ENCODE measurements at regions not wholly inside any gene's neighbourhood (a gene's known extent, or its start where the extent isn't known, plus 50 kb on each side); places are given as distances from the start of the nearest gene placed in this dataset.

- Histone ChIP-seq H2AFZ (ENCODE audit: low read length) (no peak overlapping the region), H3K27ac (ENCODE audit: extremely low read length, insufficient read depth, low read length) (no peak overlapping the region), H3K9ac (ENCODE audit: insufficient read depth, low read depth, low read length) (no peak overlapping the region), H4K20me1 (ENCODE audit: insufficient read depth, low read length) (no peaks in the 10 kb centered on the region), H3K4me1 (ENCODE audit: insufficient read depth, low read length) (no peaks in the 10 kb centered on the region), H3K4me2 (ENCODE audit: low read depth, low read length) (no peak overlapping the region), H3K4me3 (replicated peaks in 1 of 3; ENCODE audit: insufficient read depth in 1 of 3, low read depth in 2 of 3, low read length in 3 of 3) (no peak overlapping the region), H3K27me3 (ENCODE audit: control insufficient read depth in 1 of 2, insufficient read depth in 2 of 2, low read length in 2 of 2) (no peaks in the 10 kb centered on the region), H3K9me3 (ENCODE audit: low read length) (peaks cover 41% of the 10 kb centered on the region), H3K36me3 (replicated peaks in 1 of 2; ENCODE audit: control insufficient read depth in 1 of 2, insufficient read depth in 2 of 2, low read length in 2 of 2) (no peaks in the 10 kb centered on the region), H3K79me2 (ENCODE audit: insufficient read depth, low read length) (no peaks in the 10 kb centered on the region)
- WGBS (ENCODE audit: low lambda C conversion rate) = 0% methylated on average over 1 of the region's 1 CpG
- CTCF ChIA-PET (ENCODE audit: low intra/inter-chr PET ratio, low total read pairs) = no interaction called here
- intact Hi-C loops (cut with micrococcal nuclease; ENCODE audit: unreplicated experiment) (no loop called here), in situ Hi-C loops (cut with HindIII; ENCODE audit: extremely low pct_ligation_motif_present, low pct_unique_long_range_greater_than_20kb) (loop anchor here (25.0 kb wide), 1 partner anchor 106 kb away; no protein-coding TSS in a partner anchor)
- ATAC-seq (no peak), DNase-seq (ENCODE audit: low spot score) (no peak), FAIRE-seq (no peak)
- no TSS peak for BruUV-seq (replicated peaks)
- POLR2A ChIA-PET = no interaction called here
- TF ChIP-seq, protein P1, sequence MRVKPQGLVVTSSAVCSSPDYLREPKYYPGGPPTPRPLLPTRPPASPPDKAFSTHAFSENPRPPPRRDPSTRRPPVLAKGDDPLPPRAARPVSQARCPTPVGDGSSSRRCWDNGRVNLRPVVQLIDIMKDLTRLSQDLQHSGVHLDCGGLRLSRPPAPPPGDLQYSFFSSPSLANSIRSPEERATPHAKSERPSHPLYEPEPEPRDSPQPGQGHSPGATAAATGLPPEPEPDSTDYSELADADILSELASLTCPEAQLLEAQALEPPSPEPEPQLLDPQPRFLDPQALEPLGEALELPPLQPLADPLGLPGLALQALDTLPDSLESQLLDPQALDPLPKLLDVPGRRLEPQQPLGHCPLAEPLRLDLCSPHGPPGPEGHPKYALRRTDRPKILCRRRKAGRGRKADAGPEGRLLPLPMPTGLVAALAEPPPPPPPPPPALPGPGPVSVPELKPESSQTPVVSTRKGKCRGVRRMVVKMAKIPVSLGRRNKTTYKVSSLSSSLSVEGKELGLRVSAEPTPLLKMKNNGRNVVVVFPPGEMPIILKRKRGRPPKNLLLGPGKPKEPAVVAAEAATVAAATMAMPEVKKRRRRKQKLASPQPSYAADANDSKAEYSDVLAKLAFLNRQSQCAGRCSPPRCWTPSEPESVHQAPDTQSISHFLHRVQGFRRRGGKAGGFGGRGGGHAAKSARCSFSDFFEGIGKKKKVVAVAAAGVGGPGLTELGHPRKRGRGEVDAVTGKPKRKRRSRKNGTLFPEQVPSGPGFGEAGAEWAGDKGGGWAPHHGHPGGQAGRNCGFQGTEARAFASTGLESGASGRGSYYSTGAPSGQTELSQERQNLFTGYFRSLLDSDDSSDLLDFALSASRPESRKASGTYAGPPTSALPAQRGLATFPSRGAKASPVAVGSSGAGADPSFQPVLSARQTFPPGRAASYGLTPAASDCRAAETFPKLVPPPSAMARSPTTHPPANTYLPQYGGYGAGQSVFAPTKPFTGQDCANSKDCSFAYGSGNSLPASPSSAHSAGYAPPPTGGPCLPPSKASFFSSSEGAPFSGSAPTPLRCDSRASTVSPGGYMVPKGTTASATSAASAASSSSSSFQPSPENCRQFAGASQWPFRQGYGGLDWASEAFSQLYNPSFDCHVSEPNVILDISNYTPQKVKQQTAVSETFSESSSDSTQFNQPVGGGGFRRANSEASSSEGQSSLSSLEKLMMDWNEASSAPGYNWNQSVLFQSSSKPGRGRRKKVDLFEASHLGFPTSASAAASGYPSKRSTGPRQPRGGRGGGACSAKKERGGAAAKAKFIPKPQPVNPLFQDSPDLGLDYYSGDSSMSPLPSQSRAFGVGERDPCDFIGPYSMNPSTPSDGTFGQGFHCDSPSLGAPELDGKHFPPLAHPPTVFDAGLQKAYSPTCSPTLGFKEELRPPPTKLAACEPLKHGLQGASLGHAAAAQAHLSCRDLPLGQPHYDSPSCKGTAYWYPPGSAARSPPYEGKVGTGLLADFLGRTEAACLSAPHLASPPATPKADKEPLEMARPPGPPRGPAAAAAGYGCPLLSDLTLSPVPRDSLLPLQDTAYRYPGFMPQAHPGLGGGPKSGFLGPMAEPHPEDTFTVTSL (CRISPR knock-in tag; IDR thresholded peaks at IDR 0.05; ENCODE audit: borderline replicate concordance) = no peak
- TF ChIP-seq AKAP8 (CRISPR knock-in tag; IDR thresholded peaks at IDR 0.05) (no peak), ZBTB49 (CRISPR knock-in tag; IDR thresholded peaks at IDR 0.05; ENCODE audit: borderline replicate concordance) (no peak), BRD4 (CRISPR knock-in tag; IDR thresholded peaks at IDR 0.05) (no peak), TMF1 (CRISPR knock-in tag; IDR thresholded peaks at IDR 0.05; ENCODE audit: low read depth) (no peak), ZNF768 (CRISPR knock-in tag; IDR thresholded peaks at IDR 0.05) (no peak), NFIC (IDR thresholded peaks at IDR 0.05; ENCODE audit: low read length) (no peak), ZBTB20 (CRISPR knock-in tag; IDR thresholded peaks at IDR 0.05; ENCODE audit: borderline replicate concordance, low read depth) (no peak), SOX6 (IDR thresholded peaks at IDR 0.05) (no peak), SOX6 (CRISPR knock-in tag; IDR thresholded peaks at IDR 0.05) (no peak), CHD2 (IDR thresholded peaks at IDR 0.05; ENCODE audit: low read depth, low read length) (no peak)
- TF ChIP-seq, protein P2, sequence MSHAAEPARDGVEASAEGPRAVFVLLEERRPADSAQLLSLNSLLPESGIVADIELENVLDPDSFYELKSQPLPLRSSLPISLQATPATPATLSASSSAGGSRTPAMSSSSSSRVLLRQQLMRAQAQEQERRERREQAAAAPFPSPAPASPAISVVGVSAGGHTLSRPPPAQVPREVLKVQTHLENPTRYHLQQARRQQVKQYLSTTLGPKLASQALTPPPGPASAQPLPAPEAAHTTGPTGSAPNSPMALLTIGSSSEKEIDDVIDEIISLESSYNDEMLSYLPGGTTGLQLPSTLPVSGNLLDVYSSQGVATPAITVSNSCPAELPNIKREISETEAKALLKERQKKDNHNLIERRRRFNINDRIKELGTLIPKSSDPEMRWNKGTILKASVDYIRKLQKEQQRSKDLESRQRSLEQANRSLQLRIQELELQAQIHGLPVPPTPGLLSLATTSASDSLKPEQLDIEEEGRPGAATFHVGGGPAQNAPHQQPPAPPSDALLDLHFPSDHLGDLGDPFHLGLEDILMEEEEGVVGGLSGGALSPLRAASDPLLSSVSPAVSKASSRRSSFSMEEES (CRISPR knock-in tag; IDR thresholded peaks at IDR 0.05) = no peak
- TF ChIP-seq, protein P3, sequence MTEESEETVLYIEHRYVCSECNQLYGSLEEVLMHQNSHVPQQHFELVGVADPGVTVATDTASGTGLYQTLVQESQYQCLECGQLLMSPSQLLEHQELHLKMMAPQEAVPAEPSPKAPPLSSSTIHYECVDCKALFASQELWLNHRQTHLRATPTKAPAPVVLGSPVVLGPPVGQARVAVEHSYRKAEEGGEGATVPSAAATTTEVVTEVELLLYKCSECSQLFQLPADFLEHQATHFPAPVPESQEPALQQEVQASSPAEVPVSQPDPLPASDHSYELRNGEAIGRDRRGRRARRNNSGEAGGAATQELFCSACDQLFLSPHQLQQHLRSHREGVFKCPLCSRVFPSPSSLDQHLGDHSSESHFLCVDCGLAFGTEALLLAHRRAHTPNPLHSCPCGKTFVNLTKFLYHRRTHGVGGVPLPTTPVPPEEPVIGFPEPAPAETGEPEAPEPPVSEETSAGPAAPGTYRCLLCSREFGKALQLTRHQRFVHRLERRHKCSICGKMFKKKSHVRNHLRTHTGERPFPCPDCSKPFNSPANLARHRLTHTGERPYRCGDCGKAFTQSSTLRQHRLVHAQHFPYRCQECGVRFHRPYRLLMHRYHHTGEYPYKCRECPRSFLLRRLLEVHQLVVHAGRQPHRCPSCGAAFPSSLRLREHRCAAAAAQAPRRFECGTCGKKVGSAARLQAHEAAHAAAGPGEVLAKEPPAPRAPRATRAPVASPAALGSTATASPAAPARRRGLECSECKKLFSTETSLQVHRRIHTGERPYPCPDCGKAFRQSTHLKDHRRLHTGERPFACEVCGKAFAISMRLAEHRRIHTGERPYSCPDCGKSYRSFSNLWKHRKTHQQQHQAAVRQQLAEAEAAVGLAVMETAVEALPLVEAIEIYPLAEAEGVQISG (CRISPR knock-in tag; IDR thresholded peaks at IDR 0.05) = no peak
Observed at GRCh38 chr4:11606078-11606477, 177.4 kb upstream of the HS3ST1 start.

All from HepG2 (cell line).